VCaP (cell line): ENCODE measurements at regions not wholly inside any gene's neighbourhood (a gene's known extent, or its start where the extent isn't known, plus 50 kb on each side); places are given as distances from the start of the nearest gene placed in this dataset.

Experiments
- H3K27ac ChIP-seq: fragments of 450-650 bp; 2 replicates; pipeline ENCODE4 v1.5.1; 2017
- TF ChIP-seq, protein P1 (sequence below): fragments of 450-650 bp; conservative IDR thresholded peaks from 2 replicates; pipeline ENCODE4 v1.5.1; 2017; ENCODE audit warnings: mild to moderate bottlenecking, moderate library complexity

- TF ChIP-seq, protein P1, sequence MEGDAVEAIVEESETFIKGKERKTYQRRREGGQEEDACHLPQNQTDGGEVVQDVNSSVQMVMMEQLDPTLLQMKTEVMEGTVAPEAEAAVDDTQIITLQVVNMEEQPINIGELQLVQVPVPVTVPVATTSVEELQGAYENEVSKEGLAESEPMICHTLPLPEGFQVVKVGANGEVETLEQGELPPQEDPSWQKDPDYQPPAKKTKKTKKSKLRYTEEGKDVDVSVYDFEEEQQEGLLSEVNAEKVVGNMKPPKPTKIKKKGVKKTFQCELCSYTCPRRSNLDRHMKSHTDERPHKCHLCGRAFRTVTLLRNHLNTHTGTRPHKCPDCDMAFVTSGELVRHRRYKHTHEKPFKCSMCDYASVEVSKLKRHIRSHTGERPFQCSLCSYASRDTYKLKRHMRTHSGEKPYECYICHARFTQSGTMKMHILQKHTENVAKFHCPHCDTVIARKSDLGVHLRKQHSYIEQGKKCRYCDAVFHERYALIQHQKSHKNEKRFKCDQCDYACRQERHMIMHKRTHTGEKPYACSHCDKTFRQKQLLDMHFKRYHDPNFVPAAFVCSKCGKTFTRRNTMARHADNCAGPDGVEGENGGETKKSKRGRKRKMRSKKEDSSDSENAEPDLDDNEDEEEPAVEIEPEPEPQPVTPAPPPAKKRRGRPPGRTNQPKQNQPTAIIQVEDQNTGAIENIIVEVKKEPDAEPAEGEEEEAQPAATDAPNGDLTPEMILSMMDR, result no peak
- H3K27ac ChIP-seq, result no peak overlapping the region
These were observed 486.1 kb downstream of the UQCRFS1 start for GRCh38 chr19:28726533-28727479.

DNA sequence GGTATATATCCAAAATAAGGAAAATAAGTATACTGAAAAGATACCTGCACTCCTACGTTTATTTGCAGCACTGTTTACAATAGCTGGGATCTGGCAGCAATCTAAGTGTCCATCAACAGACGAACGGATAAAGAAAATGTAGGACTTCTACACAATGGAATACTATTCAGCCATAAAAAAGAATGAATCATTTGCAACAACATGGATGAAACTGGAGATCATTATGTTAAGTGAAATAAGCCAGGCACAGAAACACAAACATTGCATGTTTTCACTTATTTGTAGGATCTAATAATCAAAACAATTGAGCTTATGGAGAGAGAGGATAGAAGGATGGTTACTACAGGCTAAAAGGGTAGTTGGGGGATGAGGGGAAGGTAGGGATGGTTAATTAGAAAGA lies 494.0 kb downstream of the UQCRFS1 start:
- no peak overlapping the region for H3K27ac ChIP-seq
- TF ChIP-seq, protein P1, result no peak

GRCh38 chr19:28715157-28715556 lies 497.8 kb downstream of the UQCRFS1 start:
- H3K27ac ChIP-seq, result no peak overlapping the region
- TF ChIP-seq, protein P1, result no peak

- H3K27ac ChIP-seq, result no peak overlapping the region
- TF ChIP-seq, protein P1, result no peak
These were observed 501.5 kb downstream of the UQCRFS1 start for GRCh38 chr19:28711411-28711810.

- TF ChIP-seq, protein P1, result peak; percentile 84
- H3K27ac ChIP-seq, result no peak overlapping the region
These were observed 502.7 kb downstream of the UQCRFS1 start for GRCh38 chr19:28710278-28710677.

DNA sequence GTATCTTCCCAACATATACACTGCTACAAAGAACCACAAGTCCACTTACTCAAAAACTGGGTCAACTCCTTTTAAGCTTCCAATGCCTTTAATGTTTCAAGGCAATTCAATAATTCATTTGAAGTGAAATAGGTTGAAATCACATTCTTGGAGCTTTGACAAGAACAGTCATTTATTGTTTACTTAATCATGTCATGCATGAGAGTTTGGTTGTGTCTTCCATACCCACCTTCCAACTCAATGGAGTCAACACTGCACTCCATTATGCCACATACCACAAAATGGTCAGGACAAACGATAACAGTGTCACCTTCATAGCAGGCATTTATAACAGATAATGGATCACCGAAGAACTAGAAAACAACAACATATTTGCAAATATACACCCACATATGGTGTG lies 506.3 kb downstream of the UQCRFS1 start:
- TF ChIP-seq, protein P1, result no peak
- H3K27ac ChIP-seq, result no peak overlapping the region

DNA sequence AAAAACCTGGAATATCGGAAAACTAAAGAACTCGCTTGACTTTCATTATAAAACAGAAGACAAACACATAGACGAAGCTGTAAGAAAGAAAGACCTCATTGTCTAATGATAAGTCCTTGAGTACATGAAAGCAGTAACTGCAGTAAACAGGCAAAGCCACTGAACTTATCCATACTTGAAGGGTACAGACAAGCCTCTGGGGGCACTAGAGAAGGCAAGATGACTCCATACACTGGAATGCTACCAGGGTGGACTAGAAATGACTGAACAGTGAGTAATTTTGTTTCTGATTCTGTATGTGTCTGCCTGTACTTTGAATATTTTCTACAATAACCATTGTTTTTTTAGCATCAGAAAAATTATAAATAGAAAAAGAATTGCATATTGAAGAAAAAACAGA lies 507.9 kb downstream of the UQCRFS1 start:
- TF ChIP-seq, protein P1, result peak; percentile 12; the same call in 1 of the 2 replicates
- no peak overlapping the region for H3K27ac ChIP-seq
